Brain microvascular endothelial cell (primary cell): ENCODE measurements at regions not wholly inside any gene's neighbourhood (a gene's known extent, or its start where the extent isn't known, plus 50 kb on each side); places are given as distances from the start of the nearest gene placed in this dataset.

Experiments
- DNase-seq: peaks from one replicate; pipeline ENCODE4 v3.0.0-alpha.2; 2020
- H3K27ac ChIP-seq: fragments of 250-450 bp; sonication (Bioruptor Pico); 2 replicates; pipeline ENCODE4 v1.5.1; 2020; ENCODE audit warnings: mild to moderate bottlenecking, moderate library complexity
- H3K27me3 ChIP-seq: fragments of 250-450 bp; sonication (Bioruptor Pico); replicated peaks from 2 replicates; pipeline ENCODE4 v1.5.1; 2020; ENCODE audit warnings: mild to moderate bottlenecking
- H3K36me3 ChIP-seq: fragments of 250-450 bp; sonication (Bioruptor Pico); replicated peaks from 2 replicates; pipeline ENCODE4 v1.5.1; 2020; ENCODE audit warnings: mild to moderate bottlenecking
- H3K4me3 ChIP-seq: 2 replicates; pipeline ENCODE4 v1.5.1; 2011; ENCODE audit warnings: low read depth, mild to moderate bottlenecking, control low read depth, low read length, moderate library complexity
- in situ Hi-C: cut with HindIII; loops from 2 replicates; pipeline ENCODE4 v1.10.0; 2017; ENCODE audit warnings: low sequenced_read_pairs, low pct_ligation_motif_present
- TF ChIP-seq, protein P1 (sequence below): IDR thresholded peaks from 2 replicates; pipeline ENCODE4 v1.5.1; 2011; ENCODE audit warnings: low read depth, mild to moderate bottlenecking, moderate library complexity, low read length, control low read depth, inconsistent platforms; ENCODE audit errors: missing control alignments

DNA sequence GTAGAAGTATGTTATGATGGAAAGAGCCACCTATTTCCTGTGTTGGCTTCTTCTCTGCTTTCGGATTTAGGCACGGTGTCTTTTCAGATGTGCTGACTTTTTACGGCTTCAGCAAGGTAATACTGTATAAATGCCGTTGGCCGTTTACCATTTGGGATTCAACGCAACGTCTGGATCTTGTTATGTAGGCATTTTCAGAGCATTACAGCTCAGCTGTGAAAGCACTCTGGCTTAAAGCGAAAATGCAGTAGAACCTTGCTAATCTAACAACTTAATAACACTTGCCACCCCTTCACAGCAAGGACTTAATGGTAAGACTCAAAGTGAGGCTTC lies 229.9 kb downstream of the EFCAB11 start:
- Histone ChIP-seq H3K36me3 (no peaks in the 10 kb centered on the region), H3K27me3 (no peaks in the 10 kb centered on the region), H3K4me3 (no peak overlapping the region), H3K27ac (no peak overlapping the region)
- in situ Hi-C loops, result no loop called here
- DNase-seq, result no peak
- TF ChIP-seq, protein P1, sequence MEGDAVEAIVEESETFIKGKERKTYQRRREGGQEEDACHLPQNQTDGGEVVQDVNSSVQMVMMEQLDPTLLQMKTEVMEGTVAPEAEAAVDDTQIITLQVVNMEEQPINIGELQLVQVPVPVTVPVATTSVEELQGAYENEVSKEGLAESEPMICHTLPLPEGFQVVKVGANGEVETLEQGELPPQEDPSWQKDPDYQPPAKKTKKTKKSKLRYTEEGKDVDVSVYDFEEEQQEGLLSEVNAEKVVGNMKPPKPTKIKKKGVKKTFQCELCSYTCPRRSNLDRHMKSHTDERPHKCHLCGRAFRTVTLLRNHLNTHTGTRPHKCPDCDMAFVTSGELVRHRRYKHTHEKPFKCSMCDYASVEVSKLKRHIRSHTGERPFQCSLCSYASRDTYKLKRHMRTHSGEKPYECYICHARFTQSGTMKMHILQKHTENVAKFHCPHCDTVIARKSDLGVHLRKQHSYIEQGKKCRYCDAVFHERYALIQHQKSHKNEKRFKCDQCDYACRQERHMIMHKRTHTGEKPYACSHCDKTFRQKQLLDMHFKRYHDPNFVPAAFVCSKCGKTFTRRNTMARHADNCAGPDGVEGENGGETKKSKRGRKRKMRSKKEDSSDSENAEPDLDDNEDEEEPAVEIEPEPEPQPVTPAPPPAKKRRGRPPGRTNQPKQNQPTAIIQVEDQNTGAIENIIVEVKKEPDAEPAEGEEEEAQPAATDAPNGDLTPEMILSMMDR, result no peak

DNA sequence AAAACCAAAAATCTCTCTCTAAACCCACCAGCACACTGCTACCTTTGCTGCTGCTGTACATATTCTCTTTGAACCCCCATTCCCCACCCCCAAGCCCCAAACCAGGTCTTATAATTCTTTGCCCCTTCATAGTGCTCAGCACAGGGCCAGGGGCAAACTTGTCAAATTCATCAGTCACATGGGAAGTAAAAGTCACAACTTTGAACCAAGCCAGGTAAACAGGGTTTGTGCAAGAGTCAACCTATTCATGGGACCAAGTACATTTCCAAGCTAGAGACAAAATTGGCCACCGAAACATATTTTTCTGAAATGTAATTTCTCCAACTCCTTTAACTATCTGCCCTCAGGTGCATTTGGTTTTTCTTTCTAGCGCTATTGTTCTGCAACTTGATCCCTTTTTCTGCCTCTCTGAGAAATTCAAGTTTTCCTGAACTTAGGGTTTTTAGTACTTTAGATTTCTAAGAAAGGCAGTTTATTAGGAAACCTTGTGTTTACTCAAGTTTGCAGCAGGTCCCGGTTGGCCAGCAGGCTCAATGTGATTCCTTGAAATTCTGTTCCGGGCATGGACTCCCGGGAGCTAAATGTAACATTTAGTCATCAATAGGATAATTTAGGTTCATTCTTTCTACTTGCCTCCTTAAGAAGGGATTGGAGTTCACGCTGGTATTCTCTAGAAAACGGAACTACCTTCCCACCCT lies 230.5 kb downstream of the EFCAB11 start:
- DNase-seq, result no peak
- no peaks in the 10 kb centered on the region for H3K27me3 ChIP-seq
- H3K27ac ChIP-seq, result no peak overlapping the region
- no peaks in the 10 kb centered on the region for H3K36me3 ChIP-seq
- TF ChIP-seq, protein P1, result no peak
- no peak overlapping the region for H3K4me3 ChIP-seq
- in situ Hi-C loops, result no loop called here

DNA sequence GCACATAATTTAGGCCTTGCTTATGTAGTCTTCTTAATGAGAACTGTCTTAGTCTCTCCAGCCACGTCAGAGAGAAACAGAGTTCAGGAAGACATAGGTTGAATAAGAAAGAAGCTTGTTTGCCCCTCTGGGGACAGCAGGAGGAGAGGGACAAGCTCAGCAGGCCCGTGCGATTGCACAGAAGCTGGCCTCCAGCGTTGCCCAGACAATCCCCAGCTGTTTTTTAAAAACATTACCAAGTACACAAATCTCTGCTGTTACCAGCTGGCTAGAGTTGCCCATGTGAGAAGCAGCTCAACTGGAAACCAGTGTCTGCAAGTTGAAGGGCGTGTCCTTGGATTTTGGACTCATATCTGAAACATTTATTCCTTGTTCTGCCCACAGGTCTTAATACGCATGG lies 232.6 kb downstream of the EFCAB11 start:
- Histone ChIP-seq H3K27ac (no peak overlapping the region), H3K4me3 (no peak overlapping the region), H3K27me3 (no peaks in the 10 kb centered on the region), H3K36me3 (no peaks in the 10 kb centered on the region)
- DNase-seq, result no peak
- TF ChIP-seq, protein P1, result no peak
- in situ Hi-C loops, result no loop called here

DNA sequence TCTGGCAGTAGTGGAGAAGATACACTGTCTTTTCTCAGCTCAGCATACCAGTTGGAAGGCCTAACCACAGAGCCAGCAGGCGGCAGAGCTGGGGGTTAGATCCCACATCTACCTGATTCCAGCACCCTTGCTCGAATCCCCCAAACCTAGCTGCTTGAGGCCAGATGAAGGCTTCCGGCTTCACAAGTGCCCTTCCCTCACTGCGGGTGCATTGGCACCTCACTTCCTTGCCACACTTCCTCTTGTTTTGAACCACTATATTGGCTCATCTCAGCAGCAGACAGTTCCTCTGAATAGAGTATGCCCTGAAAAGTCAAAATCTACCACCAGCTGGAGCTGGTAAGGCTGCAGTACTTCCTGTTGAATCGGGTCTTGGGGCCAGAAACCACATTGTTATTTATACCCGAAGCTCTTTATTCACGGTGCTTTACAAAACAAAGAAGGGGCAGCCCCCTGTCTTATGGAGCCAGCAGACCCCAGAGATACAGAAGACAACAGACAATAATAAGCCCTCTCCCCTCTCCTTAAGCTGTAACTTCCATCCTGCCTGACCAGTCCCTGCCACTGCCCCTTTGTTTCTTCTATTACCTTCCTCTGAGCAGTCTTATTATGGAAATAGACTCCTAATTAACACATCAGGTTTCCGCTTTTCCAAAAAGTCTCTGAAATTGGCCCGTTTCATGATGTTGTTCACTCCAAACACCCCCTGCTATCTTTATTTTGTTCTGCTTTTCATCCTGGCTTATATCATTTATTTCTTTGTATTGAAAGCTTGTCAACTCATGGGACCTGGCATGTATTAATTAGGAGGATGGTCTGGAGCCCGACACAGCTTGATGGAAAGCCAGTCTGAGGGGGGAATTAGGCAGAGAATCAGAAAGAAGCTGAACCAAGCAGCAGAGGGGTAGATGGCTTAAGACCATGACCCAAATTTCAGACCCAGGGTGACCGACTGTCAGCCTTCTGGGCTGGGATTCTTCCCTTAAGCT lies 233.5 kb downstream of the EFCAB11 start:
- no peak for DNase-seq
- no peaks in the 10 kb centered on the region for H3K36me3 ChIP-seq
- H3K27ac ChIP-seq, result no peak overlapping the region
- H3K4me3 ChIP-seq, result no peak overlapping the region
- in situ Hi-C loops, result no loop called here
- TF ChIP-seq, protein P1, result no peak
- no peaks in the 10 kb centered on the region for H3K27me3 ChIP-seq

DNA sequence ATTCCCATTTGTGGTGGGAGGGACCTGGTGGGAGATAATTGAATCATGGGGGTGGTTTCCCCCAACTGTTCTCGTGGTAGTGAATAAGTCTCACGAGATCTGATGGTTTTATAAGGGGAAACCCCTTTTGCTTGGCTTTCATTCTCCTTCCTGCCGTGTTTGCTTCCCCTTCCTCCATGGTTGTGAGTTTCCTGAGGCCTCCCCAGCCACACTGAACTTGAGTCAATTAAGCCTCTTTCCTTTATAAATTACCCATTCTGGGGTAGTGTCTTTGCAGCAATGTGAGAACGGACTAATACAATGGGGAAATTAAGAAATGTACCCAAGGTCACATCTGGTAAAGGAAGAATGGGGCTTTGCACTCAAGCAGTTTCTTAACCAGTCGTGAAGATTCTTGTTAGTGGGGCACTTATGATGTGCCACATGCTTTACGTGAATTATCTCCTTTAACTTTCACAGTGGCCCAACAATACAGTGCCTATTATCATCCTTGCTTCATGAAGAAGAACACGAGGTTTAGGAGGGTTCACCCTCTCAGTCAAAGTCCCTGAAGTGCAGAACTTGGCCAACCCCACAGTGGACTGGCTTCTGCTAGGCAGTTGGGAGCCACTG lies 234.3 kb downstream of the EFCAB11 start:
- DNase-seq, result no peak
- in situ Hi-C loops, result no loop called here
- no peak overlapping the region for H3K4me3 ChIP-seq
- H3K36me3 ChIP-seq, result no peaks in the 10 kb centered on the region
- no peak overlapping the region for H3K27ac ChIP-seq
- no peaks in the 10 kb centered on the region for H3K27me3 ChIP-seq
- TF ChIP-seq, protein P1, result no peak
